Caki2 (cell line): ENCODE measurements at regions not wholly inside any gene's neighbourhood (a gene's known extent, or its start where the extent isn't known, plus 50 kb on each side); places are given as distances from the start of the nearest gene placed in this dataset.

ENCODE experiments used
- DNase-seq: peaks from one replicate; pipeline ENCODE4 v3.0.0-alpha.2; 2015; ENCODE audit warnings: low read depth
- in situ Hi-C: cut with HindIII; loops from 2 replicates; pipeline ENCODE4 v1.10.0; 2016; ENCODE audit warnings: low sequenced_read_pairs, low pct_unique_long_range_greater_than_20kb, mixed read lengths

DNA sequence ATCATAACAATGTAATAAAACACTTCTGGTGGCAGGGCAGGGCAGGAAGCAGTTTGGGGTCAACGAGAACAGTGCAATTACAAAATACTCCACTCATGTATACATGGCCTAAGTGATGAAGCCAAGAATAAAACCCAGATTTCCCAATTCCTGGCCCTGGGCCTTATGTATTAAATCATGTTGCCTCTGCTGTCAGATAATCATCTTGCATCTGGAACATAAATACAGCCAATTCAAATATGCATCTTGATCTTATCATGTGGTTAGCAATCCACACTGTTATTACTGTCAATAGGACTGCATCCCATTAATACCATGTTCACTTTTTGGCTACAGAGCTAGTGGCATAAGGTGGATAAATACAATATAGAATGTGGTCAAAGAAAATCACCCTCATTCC lies 186.5 kb upstream of the SLC25A13 start:
- no peak for DNase-seq
- in situ Hi-C loops, result no loop called here

DNA sequence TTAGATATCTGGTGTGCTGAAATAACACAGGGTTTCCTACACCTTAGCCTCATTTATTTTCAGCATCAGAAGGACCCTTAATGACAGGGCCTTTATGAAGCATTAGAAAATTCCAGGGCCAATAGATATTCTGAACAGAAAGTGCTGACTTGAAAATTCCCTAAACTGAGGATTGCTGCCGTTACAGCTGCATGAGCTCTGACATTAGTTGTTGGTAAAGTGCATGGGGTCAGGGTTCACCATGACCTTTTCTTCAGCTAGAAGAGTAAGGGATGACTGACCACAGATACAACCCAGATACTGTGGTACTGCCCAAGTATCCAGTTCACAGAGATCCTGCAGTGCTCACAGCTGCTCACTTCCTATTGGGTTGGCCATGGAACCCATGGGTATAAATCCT lies 181.7 kb upstream of the SLC25A13 start:
- DNase-seq, result no peak
- in situ Hi-C loops, result no loop called here

DNA sequence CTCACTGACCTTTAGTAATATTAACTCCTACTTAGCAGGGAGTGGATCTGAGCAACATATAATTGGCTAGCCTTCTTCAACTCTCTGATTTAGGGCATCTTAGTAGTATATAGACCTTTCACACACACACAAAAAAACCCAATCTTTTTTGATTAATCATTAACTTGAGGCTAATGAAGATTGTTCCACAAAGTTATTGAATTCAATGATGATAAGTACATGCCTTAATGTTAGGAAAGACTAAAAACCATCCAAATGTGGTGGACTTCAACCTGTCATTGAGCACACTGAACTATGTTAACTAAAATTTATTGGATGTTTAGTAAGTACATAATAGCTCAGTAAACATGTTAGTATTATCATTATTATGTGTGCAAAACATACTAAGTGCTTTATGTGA lies 179.4 kb upstream of the SLC25A13 start:
- no peak for DNase-seq
- in situ Hi-C loops, result no loop called here

DNA sequence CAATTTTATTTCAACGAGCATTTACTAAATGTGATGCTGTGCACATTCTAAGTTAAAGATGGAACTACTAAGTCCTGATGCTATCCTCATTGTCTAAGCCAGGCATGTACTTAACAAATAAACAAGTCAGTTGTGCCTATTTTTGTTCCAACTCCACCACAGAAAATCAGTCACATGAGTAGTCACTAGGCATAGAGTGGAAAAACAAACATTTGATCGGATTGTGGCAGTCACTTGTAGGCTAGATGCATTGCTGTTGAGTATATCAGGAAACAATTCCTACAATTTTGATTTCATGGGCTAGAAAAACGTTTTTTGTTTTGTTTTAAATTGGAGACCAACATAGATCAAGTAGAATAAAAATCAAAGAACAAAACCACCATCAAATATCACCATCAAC lies 177.6 kb upstream of the SLC25A13 start:
- DNase-seq, result no peak
- in situ Hi-C loops, result no loop called here

DNA sequence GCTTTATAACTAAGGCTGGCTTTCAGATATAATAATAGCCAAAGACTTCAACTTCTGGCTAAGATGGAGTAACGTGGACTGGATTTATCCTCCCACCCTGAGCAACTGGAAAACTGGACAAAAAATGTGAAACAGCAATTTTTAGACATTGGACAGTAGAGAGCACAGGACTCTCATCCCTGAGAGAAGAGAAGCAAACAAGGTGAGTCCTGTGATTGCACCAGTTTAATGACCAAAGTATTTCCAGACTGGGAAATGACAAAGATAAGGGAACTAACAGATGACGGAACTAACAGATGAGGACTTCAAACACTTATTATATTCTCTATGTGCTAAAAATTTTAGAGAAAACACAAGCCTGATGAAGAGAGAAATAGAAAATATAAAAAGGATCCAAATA lies 175.7 kb upstream of the SLC25A13 start:
- no peak for DNase-seq
- in situ Hi-C loops, result no loop called here

DNA sequence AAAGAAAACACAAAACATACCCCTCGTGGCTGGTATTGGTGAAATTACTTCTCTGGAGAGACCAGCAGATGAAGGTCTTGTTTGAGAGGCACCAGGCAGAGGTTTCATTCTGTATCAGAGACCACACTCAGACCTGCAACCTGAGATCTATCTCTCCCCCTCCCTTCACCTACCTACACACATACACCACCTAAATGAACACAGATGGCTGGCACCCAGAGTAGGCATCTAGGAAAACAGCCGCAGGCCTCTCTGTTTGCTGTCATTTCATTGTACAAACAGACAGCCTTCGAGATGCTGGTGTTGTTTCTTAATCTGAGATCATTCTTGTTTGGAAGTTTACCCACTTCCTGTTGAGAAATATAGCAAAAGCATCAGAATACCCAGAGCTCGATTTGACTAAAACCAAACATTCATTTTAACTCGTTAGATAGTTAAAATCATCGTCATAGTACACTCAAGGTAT lies 173.9 kb upstream of the SLC25A13 start:
- DNase-seq, result no peak
- in situ Hi-C loops, result no loop called here

DNA sequence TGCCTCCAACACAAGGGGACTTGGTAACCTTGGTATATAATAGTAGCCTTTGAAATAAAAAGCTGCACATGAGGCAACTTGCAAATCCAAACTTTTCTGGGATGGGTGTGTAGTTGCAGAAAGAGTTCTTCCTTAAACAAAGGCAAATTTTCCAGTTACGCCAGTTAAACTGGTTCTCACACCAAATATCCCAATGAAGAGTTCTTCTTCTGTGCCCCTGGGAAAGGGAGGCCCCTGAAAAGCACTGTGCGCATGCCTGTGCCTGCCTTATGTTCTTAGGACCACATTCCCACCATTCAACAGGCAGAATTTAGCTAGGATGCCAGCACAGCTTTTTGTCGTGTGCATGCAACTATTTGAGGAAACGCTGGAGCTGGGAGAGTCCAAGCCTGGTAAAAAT lies 164.8 kb upstream of the SLC25A13 start:
- no peak for DNase-seq
- in situ Hi-C loops, result no loop called here

DNA sequence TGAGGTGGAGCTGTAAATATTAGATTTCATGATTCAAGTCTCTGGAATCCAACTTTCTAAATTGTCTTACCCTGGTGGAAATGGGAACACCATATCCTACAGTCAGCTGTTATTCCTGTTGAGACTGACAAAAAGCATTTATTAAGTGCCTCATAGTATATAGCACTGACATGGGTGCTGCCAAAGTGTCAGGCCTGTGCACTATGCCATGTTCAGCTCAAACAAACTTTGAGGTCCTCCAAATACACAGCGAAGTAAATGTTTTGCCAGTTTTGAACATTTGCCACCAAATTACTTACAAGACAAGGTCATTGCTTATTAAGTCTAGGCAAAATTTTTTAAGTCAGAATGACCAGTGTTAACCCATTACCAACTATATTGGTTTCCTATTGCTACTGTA lies 162.9 kb upstream of the SLC25A13 start:
- no peak for DNase-seq
- in situ Hi-C loops, result no loop called here

DNA sequence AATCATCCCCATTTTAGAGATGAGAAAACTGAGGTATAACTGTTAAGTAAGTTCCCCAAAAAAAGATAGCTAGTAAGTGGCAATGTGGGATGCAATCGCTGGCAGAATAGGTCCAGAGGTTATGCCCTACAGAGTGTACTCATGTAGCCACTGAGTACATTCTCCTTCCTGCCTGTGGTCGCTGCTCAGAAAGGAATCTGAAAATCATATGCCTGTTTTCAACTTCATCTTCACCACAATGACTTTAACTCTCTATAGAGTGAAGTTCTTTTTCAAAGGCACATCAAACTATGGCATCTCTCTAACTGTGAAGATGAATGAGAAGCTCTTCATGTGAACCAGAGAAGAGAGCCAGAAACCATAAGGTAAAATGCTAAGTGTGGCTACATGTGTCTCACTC lies 162.2 kb upstream of the SLC25A13 start:
- no peak for DNase-seq
- in situ Hi-C loops, result no loop called here

DNA sequence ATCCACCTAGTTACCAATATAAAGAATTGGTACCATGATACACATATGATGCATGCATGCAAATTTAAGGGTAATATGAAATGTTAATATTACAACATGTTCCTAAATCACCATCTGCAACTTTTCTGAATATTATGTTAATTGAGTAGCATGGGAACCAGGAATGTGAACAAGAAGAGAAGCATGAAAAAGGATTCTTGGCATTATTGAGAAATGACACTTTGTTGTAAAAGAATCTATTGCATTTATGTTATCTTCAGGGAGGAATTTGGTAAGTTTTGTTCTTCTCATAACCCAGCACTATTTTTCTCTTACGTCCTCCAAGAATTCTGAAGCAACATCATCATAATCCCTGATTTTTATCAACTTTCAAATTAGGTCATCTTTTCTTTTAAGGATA lies 159.9 kb upstream of the SLC25A13 start:
- DNase-seq, result no peak
- in situ Hi-C loops, result no loop called here

DNA sequence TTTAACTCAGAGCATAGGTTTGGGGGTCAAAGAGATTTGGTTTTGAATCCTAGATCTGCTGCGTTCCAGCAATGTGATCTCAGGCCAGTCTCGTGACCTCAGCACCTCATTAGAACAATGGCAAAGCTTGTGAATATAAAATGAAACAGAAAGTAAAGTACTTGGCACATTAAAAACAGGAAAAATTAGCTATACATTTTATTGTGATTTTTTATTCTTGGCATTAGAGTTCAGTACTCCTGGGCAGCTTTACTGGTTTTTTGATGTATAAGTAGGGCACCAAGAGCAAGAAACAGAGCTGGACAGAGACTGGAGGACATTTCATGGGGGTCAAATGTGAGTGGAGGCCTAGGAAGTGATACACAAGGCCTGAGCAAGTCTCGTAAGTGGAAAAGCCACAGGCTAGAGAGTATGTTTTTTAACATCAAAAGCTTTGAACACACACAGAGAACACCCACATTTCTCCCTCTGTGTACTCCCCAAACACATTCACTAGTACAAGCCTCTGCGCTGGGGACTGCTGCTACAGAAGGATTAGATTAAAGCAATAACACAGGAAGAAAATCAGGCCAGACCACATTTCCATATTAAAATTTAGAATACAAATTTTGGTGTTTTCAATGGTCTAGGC lies 157.2 kb upstream of the SLC25A13 start:
- DNase-seq, result no peak
- in situ Hi-C loops, result no loop called here

DNA sequence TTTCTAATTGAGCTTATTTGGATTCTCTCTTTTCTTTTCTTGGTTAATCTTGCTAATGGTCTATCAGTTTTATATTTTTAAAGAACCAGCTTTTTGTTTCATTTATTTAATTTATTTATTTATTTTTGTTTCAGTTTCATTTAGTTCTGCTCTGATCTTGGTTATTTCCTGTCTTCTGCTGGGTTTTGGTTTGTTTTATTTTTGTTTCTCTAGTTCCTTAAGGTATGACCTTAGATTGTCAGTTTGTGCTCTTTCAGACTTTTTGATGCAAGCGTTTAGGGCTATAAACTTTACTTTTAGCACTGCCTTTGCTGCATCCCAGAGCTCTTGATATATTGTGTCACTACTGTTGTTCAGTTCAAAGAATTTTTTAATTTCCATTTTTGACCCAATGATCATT lies 149.7 kb upstream of the SLC25A13 start:
- no peak for DNase-seq
- in situ Hi-C loops, result no loop called here

DNA sequence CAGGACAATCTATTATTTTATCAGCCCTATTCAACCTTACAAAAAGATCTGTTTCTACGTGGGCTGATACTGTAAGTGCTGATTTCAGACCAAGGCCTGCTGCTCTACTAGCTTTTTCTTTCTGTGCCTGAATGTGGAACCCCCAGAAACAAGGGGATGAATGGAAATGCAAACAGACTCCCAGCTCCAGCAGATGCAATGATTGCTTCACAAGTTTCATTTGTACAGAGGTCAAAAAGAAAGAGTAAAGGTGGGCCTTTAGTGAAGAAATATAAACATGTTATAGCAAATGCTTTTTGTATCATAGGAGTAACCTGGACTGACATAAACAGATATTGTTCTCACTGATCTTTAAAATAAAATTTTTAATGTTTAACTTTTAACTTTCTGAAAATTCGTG lies 130.2 kb upstream of the SLC25A13 start:
- in situ Hi-C loops, result no loop called here
- DNase-seq, result no peak

DNA sequence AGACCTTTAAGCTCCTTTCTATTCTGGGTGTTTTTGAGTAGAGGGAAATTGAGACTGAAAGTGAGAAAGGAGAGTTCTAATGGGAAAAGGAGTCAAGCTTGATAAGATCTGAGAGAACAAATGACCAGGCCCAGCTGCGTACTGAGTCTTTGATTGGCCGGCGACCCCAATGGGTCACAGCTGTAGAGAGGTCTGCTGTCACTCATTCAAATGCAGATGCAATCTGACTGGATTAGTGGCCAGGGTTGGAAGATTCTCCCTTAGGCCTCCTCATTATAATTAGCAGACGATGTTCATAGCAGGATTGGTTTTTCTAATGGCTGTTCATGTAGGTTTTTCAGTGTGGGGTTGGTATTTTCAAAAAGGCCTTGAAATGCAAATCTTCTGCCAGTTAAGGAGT lies 127.2 kb upstream of the SLC25A13 start:
- DNase-seq, result no peak
- in situ Hi-C loops, result no loop called here

DNA sequence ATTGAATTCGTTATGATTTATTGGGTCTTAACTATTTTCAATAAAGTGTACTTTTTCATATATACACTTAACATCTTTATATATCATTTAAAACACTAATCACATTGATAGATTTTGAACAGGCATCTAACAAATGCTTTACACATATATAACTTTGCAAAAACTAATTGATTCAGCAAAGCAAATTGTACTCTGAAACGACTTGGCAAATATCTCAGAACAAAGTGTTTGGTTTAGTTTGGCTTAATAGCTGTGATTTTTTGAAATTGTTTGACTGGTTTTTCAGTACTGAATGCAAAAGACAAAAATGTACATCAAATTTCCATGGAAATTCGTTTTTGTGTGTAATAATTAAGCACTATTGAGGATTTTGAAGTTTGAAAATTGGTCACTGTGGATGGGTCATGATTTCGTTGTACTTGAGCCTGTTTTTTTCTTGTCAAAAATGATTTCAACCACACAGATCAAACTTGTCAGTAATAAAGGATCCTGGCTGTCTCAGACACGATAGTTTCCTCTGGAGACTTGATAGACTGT lies 125.3 kb upstream of the SLC25A13 start:
- in situ Hi-C loops, result no loop called here
- no peak for DNase-seq

DNA sequence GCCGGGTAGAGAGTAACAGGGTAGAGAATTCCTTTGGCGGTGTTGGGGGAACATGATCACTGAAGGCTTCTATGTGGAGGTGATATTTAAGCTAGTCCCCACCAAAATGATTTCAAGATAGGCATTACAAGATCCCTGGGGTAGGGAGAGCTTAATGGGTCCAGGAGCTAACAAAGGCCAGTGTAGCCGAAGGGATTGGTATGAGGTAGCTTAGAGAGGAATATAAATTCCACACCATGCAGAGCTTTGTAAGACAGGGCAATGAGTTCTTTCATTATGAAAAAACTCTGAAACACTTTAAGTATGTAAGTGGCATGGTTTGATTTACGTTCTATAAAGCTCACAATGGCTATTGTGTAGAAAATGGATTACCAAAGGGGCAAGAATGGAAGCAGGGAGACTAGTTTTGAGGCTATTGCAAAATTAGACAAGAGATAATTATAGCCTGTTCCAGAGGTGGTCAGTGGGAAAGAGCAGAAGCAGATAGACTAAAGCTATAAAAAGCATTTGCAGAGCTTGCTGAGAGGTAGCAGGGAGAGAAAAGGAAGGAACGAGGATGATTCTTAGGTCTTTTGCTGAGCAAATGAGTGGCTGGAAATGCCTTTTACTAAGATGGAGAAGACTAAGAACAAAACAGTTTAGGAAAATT lies 119.7 kb upstream of the SLC25A13 start:
- in situ Hi-C loops, result no loop called here

DNA sequence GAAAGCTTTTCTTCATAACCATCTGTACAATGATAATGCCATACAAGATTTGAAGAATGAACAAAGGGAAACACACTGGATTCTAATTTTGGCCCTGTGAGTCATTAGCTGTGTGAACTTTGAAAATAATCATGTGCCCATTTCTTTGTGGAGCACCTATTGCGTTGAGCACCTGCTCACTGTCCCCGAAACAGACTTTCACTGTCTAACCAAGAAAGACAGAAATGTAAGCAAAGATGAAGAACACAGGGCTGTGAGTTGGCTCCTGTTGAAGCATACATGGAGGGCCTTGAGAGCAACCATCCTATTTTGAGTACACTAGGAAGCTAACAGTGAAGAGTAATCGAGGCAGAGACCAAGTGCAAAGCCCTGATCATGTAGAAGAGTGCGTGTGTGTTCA lies 118.4 kb upstream of the SLC25A13 start:
- in situ Hi-C loops, result no loop called here
- no peak for DNase-seq

More for the DNA sequence above, 119.7 kb upstream of the SLC25A13 start:
- DNase-seq, result no peak

DNA sequence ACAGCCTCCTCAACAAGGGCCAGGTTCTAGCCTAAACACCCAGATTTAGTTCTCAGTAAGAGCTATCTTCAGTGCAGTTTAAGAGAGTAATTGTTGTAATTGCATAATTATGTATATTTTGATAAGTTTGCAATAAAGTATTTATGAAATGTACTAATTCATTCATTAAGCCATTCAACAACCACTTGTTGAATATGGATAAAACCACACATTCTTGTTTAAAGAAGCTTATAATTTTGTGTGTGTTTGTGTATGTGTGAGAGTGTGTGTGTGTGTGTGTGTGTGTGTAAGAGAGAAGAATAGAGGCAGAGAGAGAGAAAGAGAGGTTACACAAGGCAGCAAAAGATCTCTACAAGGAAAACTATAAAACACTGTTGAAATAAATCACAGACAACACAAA lies 115.0 kb upstream of the SLC25A13 start:
- in situ Hi-C loops, result no loop called here

DNA sequence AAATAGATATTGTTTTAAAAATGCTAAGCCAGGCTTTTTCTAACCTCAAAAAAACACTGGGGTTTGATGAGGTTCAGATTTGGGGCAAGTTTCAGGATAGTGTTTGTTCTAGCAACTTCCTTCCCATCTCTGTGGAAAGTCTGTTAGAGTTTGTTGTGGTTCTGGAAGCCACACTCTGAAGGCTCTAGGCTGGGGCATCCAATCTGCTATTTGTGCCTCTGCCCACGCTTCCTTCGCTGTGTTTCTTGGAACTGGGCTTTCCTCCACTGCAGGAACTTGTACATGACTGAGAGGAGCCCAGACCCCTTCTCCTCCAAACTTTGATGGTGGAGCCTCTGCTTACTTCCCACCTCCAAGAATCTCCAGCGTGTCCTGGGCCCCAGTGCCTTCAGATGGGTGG lies 108.5 kb upstream of the SLC25A13 start:
- in situ Hi-C loops, result no loop called here
- DNase-seq, result no peak

More for the DNA sequence above, 115.0 kb upstream of the SLC25A13 start:
- DNase-seq, result no peak

DNA sequence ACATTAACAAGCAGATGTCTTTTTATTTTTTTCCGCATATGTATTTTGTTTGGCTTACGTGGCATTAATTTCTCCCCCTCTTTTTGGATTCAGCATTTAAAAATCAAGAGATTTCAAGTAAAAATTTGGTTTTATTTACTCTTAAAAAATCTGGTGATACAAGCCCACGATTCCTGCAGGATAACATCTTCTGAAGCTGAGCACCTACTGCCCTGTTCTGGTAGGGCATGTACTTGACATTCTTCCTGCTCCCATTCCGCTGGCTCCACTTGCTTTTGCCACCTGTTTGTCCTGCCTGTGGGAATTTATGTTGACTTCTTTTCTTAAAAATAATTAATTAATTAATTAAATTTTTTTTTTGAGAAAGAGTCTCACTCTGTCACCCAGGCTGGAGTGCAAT lies 105.2 kb upstream of the SLC25A13 start:
- in situ Hi-C loops, result no loop called here
- DNase-seq, result no peak
